Activated T-cell treated with anti-CD3 and anti-CD28 coated beads for 1 hour (primary cell): ENCODE measurements at regions not wholly inside any gene's neighbourhood (a gene's known extent, or its start where the extent isn't known, plus 50 kb on each side); places are given as distances from the start of the nearest gene placed in this dataset.
"Not testable (repeated sequence)": the region's sequence is repeated elsewhere in the genome, so short reads cannot be mapped to it uniquely, and the experiment has no call there.

Experiments
- DNase-seq: peaks from one replicate; pipeline ENCODE4 v3.0.0-alpha.2; 2020; ENCODE audit warnings: low read depth

DNA sequence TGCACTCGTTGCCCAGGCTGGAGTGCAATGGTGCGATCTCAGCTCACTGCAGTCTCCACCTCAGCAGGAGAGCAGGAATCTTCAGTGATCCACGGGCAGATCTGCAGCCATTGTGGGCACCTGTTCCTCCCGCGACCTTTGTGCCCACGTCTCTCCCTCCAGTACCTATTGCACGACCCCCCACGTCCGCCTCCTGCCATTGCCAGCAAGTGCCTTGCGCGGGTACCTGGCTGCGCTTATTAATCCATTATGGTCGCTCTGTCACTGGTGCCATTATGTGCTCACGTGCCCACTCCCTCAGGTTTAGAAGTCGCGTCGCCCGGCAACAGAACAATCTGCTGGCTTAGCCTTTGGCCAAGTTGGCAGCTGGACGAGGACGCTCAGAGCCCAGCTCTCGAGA lies 146.2 kb upstream of the C1QTNF3 start:
- DNase-seq: not testable (repeated sequence)

DNA sequence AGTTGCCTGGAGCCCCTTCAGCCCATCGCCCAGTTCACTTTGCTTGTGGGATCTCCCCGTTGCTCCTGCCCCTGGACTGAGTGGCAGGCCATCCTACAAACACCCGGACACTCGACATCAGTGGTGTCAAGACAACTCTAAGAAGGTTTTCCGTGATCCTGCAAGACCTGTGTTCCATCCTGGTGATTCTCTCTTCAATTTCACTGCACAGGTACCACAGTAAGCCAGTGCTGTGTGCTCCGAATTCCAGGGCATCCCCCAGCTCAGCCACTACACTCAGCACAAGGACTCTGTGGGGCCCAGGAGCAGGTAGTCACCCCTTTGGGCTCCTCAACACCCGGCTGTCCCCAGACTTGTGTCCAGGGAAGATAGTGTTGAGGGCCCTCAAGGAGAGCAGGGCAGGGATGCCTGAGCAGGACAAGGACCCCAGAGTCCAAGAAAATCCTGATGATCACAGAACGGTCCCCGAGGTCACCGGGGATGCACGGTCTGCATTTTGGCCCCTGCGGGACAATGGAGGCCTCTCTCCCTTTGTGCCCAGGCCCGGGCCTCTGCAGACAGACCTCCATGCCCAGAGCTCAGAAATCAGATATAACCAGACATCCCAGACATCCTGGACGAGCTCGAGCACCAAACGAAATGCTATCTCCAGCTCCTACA lies 146.9 kb upstream of the C1QTNF3 start:
- not testable (repeated sequence) for DNase-seq

DNA sequence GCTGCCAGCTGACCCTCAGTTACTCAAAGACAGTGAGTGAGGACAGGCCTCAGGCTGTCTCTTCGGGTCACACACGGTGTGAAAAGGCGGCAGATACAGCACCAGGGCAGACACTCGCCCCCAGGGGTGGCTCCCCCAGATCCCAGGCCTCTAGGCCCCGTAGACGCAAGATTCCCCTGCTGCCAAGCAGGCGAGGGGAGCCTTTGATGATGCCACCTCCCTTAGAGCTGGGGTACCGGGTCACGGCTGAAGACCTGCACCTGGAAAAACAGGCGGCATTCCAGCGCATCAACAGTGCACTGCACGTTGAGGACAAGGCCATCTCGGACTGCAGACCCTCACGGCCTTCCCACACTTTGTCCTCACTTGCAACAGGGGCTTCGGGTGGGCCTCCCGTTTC lies 147.5 kb upstream of the C1QTNF3 start:
- DNase-seq: not testable (repeated sequence)

DNA sequence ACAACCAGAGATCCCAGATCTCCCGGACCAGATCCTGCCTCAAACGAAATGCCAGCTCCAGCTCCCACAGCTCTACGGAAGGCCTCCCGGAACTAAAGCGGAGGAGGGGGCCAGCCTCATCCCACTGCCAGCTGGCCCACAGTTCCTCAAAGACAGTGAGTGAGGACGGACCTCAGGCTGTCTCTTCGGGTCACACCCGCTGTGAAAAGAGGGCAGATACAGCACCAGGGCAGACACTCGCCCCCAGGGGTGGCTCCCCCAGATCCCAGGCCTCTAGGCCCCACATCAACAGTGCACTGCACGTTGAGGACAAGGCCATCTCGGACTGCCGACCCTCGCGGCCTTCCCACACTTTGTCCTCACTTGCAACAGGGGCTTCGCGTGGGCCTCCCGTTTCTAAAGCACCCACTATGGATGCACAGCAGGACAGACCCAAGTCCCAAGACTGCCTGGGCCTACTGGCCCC lies 148.3 kb upstream of the C1QTNF3 start:
- DNase-seq: not testable (repeated sequence)

DNA sequence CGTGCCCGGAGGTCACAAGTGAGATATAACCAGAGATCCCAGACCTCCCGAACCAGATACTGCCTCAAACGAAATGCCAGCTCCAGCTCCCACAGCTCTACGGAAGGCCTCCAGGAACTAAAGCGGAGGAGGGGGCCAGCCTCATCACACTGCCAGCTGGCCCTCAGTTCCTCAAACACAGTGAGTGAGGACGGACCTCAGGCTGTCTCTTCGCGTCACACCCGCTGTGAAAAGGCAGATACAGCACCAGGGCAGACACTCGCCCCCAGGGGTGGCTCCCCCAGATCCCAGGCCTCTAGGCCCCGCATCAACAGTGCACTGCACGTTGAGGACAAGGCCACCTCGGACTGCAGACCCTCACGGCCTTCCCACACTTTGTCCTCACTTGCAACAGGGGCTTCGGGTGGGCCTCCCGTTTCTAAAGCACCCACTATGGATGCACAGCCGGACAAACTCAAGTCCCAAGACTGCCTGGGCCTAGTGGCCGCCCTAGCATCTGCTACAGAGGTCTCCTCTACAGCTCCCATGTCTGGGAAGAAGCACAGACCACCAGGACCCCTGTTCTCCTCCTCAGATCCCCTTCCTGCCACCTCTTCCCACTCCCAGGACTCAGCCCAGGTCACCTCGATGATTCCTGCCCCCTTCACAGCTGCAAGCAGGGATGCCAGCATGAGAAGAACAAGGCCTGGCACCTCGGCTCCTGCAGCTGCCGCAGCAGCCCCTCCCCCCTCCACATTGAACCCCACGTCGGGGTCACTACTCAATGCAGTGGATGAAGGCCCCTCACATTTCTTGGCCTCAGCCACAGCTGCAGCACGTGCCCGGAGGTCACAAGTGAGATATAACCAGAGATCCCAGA lies 149.3 kb upstream of the C1QTNF3 start:
- DNase-seq: not testable (repeated sequence)

DNA sequence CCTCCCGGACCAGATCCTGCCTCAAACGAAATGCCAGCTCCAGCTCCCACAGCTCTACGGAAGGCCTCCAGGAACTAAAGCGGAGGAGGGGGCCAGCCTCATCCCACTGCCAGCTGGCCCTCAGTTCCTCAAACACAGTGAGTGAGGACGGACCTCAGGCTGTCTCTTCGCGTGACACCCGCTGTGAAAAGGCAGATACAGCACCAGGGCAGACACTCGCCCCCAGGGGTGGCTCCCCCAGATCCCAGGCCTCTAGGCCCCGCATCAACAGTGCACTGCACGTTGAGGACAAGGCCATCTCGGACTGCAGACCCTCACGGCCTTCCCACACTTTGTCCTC lies 149.9 kb upstream of the C1QTNF3 start:
- not testable (repeated sequence) for DNase-seq

DNA sequence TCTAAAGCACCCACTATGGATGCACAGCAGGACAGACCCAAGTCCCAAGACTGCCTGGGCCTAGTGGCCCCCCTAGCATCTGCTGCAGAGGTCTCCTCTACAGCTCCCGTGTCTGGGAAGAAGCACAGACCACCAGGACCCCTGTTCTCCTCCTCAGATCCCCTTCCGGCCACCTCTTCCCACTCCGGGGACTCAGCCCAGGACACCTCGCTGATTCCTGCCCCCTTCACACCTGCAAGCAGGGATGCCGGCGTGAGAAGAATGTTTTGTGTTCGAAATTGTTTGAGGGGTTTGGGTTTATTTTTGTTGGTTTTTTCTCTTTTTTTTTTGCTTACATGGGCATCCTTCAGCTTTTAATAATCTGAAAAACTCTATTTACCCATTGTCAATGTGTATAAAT lies 150.3 kb upstream of the C1QTNF3 start:
- DNase-seq: not testable (repeated sequence)

DNA sequence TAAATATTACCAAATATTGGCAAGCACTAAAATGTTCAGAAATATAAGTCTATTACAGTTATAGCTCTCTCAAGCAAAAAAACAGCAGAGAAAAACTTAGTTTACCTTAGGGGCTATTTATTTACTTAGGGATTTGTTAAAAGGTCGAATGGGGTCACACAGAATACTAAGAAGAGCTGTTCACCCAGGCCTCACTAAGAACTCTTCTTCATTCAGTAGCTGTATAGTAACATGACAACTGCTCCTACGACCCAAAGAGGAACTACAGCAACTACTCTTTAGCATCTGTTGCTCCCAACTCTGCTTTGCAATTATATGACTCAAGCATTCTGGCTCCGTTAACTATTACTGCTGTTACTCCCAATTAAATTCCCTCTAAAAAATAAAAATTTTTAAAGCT lies 150.8 kb upstream of the C1QTNF3 start:
- not testable (repeated sequence) for DNase-seq

DNA sequence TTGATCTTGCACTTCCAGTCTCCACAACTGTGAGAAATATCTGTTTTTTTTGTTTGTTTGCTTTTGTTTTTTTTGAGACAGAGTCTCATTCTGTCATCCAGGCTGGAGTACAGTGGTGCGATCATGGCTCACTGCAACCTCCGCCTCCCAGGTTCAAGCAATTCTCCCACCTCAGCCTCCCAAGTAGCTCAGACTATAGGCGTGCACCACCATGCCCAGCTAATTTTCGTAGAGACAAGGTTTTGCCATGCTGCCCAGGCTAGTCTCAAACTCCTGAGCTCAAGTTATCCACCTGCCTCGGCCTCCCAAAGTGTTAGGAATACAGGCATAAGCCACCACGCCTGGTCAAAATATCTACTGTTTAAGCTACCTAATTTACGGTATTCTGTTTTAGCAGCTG lies 153.1 kb upstream of the C1QTNF3 start:
- not testable (repeated sequence) for DNase-seq

DNA sequence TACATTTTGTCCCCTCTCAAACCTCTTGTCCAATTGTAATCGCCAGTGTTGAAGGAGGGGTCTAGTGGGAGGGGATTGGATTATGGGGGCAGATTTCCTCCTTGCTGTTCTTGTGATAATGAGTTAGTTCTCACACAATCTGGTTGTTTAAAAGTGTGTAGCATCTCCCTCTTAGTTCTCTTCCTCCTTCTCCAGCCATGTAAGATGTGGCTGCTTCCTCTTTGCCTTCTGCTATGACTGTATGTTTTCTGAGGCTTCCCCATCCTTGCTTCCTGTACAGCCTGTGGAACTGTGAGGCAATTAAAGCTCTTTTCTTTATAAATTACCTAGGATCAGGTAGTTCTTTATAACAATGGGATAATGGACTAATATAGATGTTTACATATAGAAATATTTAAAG lies 162.3 kb upstream of the C1QTNF3 start:
- not testable (repeated sequence) for DNase-seq

DNA sequence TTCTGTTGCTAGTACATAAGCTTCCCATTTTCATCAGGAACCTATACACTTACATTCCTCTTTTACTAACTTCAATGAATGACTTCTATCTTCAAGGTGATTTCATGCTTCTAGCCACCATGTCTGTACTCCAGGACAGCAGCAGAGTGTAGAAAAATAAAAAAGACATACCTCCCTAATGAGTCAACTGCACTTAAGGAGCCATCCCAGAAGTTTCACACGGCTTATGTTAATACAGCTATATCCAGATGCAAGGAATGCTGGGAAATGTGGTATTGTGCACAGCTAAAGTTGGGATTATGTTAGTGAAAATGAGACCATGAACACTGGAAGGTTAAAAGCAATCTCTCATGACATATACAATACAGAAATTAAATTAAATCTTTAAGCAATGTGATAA lies 174.4 kb upstream of the C1QTNF3 start:
- DNase-seq: not testable (repeated sequence)

DNA sequence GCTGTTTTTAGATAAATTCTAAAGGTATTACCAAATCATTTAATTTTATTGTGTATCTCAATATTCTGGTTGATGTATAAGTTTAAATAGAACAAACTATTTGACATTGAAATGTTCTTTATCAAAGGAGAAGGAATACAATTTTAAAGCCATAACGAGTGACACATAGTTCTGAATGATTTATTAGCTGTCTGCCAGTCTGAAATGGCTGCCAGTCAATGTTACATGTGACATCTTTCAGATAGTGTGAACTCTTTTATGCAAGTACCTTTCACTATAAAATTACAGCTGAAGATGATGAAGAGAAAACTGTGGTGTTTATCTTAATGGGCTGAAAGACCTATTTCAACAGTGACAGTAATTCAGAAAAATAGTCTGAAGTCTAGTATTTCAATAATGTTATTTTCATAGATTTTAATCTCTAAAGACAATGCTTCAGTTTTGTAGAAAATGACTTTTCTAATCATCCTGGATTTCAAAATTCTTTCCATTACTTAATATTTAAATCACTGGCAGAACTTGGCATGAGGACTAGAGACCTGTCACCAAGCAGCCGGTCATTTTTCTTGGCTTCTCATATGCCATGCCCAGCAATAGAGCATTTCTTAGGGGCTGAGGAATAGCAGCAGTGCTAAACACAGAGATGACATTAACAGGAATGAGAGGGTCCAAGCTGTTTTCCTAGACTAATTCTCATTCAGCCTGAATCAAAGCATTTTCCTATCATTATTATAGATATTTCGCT lies 178.5 kb upstream of the C1QTNF3 start:
- not testable (repeated sequence) for DNase-seq

DNA sequence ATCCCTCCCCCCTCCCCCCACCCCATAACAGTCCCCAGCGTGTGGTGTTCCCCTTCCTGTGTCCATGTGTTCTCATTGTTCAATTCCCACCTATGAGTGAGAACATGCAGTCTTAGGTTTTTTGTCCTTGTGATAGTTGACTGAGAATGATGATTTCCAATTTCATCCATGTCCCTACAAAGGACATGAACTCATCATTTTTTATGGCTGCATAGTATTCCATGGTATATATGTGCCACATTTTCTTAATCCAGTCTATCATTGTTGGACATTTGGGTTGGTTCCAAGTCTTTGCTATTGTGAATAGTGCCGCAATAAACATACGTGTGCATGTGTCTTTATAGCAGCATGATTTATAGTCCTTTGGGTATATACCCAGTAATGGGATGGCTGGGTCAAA lies 180.1 kb upstream of the C1QTNF3 start:
- DNase-seq: not testable (repeated sequence)

DNA sequence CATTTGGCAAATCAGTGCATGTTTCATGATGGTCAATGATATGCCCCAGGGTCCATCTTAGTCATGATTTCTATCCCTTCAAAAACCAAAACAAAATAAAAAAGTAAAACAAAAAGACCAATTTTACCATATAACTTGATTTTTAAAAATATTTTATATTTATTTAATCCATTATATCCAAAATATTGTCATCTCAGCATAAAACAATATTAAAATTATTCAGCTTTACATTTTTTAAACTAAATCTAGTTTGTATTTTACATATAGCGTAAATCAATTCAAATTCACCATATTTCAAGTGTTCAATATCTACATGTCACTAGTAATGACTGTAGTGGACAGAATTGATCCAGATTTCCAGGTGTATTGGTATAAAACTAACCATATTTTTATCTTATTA lies 187.4 kb upstream of the C1QTNF3 start:
- DNase-seq: not testable (repeated sequence)

DNA sequence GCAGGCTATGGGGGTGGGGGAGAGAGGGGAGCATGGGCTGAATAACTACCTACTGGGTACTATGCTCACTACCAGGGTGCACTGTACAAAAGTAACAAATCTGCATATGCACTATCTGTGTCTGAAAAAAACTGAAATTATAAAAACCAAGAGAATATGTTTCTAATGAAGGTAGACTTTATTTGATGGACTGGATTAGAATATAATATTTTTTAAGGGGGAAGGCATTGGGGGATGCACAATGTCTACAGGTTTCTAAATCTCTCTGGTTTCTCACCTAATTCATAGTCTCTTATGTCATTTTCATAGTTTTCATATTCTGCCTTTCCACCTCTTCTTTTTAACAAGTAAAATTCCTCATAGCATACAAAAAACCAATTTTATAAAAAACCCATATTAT lies 200.8 kb upstream of the C1QTNF3 start:
- DNase-seq: not testable (repeated sequence)

DNA sequence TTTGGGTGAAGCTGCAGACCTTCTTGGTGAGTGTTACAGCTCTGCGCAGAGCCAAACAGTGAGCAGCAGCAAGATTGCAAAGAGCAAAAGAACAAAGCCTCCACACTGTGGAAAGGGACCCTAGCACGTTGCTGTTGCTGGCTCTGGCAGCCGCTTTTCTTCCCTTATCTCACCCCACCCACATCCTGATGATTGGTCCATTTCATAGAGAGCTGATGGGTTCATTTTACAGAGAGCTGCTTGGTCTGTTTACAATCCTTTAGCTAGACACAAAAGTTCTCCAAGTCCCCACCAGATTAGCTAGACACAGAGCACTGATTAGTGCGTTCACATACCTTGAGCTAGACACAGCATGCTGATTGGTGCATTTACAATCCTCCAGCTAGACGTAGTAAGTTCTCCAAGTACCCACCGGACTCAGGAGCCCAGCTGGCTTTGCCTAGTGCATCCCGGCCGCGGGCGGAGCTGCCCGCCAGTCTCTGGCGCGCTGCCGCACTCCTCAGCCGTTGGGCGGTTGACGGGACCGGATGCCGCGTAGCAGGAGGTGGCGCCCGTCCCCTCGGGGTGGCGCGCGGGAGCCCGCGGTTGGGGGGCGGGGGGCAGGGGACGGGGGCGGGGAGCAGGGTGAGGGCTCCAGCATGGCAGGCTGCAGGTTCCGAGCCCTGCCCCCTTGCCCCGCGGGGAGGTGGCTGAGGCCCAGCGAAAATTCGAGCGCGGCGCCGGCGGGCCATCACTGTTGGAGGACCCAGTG lies 201.4 kb upstream of the C1QTNF3 start:
- peak; percentile 60 for DNase-seq

DNA sequence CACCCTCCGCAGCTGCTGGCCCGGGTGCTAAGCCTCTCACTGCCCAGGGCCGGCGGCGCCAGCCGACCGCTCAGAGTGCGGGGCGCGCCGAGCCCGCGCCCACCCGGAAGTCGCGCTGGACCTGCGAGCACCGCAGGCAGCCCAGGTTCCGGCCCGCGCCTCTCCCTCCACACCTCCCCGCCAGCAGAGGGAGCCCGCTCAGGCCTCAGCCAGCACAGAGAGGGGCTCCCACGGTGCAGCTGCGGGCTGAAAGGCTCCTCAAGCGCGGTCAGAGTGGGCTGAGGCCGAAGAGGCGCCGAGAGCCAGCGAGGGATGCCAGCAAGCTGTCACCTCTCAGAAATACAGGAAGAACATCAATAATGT lies 202.0 kb upstream of the C1QTNF3 start:
- DNase-seq: not testable (repeated sequence)

DNA sequence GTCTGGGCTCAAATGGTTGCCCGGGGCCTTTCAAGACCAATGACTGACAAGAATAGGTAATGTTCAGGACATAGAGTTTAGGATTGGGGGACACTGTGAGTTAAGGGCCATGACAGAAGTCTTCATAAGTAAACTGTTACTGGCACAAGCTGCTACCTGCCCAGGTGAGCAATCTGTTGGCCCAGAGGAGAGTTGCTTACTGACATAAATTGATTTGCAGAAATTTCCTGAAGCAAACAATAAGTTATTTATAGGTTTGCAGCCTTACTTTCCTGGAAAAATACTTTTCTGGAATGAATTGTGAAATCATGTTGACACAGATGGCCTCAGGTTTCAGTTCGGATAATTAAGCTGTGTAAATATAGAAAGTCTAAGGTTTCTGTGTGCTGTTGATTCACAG lies 202.8 kb upstream of the C1QTNF3 start:
- DNase-seq: not testable (repeated sequence)

DNA sequence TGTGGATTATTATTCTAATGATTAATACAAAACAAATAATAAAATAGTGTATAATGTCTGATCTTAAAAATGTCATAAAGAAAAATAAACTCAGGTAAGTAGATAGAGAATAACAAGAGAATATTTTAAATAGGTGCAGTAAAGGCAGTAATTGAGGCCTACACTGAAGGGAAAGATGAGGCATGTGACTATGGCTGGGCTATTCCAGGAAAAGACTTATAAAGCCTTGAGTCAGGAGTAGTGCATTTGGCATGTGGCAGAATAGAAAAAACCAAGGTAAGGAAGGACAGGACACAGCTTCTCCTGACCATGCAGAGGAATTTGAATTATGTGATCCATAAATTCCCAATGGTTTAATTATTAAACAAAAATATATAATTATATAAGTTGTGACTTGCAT lies 215.6 kb upstream of the C1QTNF3 start:
- not testable (repeated sequence) for DNase-seq

DNA sequence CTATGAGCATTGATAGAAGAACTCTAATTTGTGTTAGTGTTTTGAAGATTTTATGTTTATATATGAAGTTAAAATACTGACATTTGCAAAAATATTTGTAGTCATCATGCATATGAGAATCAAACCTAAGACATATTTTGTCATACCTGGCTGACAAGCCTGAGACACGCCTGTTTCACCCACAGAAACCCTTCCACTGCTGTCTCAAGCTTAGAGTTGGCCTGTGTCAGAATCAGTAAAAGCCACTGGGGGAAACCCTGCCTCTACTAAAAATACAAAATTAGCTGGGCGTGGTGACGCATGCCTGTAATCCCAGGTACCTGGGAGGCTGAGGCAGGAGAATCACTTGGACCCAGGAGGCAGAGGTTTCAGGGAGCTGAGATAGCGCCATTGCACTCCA lies 218.0 kb upstream of the C1QTNF3 start:
- DNase-seq: not testable (repeated sequence)

DNA sequence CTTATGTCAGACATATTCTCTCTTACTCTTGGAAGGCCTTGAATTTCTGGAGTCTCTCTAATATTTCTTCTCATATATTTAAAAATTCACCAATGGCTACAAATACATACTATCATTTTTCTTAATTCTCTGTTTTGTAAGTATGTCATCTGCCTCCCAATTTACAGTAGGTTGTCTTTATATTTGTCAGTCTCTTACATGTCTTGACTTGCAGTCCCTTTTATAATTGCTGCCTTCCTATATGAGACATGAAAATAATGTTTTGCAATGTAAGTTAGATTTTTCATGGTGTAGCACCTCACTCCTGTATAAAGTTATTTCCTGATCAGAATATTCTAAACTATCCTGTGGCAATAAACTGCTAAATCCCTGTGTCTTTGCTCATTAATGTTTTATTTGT lies 223.1 kb upstream of the C1QTNF3 start:
- DNase-seq: not testable (repeated sequence)

DNA sequence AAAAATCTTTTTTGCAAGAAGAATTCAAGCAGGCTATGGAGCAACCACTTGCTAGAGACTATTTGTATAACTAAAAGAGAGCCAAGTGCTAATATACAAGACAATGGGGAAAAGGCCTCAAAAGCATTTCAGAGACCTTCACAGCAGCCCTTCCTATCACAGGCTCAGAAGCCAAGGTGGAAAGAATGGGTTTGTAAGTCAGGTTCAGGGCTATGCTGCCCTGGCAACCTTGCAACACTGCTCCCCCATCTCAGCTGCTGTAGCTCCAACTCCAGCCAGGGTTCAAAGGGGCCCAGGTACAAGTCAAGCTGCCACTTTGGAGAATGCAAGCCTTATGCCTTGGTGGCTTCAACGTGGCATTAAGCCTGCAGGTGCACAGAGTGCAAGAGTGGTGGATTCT lies 253.7 kb upstream of the C1QTNF3 start:
- not testable (repeated sequence) for DNase-seq
